OCI-LY3 (cell line): ENCODE measurements at regions not wholly inside any gene's neighbourhood (a gene's known extent, or its start where the extent isn't known, plus 50 kb on each side); places are given as distances from the start of the nearest gene placed in this dataset.

ENCODE experiments used
- EZH2phosphoT487 ChIP-seq: fragments of 200-600 bp; shearing (Covaris generic); IDR thresholded peaks from 2 replicates; pipeline ENCODE4 v1.6.1; 2018; ENCODE audit warnings: antibody characterized with exemption, mixed run types, low read depth
- TF ChIP-seq, protein P1 (sequence below): fragments of 200-600, 300-600 bp; sonication (generic); IDR thresholded peaks from 2 replicates; pipeline ENCODE4 v1.5.1; 2014; ENCODE audit warnings: antibody characterized with exemption, low read length, low read depth

DNA sequence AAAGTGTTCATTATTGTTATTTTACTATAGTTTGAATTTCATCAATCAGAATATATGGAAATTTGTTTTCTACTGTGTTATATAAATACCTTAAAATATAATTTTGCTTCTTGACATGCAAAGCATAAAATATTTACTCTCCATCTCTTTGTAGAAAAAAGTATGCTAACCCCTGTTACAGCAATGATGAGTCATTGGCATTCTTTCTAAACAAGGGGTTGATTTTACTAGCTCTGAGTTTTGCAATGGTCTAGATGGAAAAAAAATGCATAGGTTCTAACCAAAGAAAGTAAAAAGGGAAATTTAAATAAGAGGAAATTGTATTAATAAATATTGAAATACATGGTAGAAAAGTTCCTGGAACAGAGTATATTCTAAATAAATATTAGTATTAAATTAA, 990.2 kb upstream of the ATXN7L3B start:
- TF ChIP-seq, protein P1, sequence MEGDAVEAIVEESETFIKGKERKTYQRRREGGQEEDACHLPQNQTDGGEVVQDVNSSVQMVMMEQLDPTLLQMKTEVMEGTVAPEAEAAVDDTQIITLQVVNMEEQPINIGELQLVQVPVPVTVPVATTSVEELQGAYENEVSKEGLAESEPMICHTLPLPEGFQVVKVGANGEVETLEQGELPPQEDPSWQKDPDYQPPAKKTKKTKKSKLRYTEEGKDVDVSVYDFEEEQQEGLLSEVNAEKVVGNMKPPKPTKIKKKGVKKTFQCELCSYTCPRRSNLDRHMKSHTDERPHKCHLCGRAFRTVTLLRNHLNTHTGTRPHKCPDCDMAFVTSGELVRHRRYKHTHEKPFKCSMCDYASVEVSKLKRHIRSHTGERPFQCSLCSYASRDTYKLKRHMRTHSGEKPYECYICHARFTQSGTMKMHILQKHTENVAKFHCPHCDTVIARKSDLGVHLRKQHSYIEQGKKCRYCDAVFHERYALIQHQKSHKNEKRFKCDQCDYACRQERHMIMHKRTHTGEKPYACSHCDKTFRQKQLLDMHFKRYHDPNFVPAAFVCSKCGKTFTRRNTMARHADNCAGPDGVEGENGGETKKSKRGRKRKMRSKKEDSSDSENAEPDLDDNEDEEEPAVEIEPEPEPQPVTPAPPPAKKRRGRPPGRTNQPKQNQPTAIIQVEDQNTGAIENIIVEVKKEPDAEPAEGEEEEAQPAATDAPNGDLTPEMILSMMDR = no peak
- TF ChIP-seq EZH2phosphoT487 = no peak
